Gastrocnemius medialis (tissue), 4 donors: ENCODE measurements at regions not wholly inside any gene's neighbourhood (a gene's known extent, or its start where the extent isn't known, plus 50 kb on each side); places are given as distances from the start of the nearest gene placed in this dataset.

ENCODE experiments used
- ATAC-seq, 2 donors: fragments of 150-250 bp; one replicate each; pipeline ENCODE4 v1.9.1; 2016
- DNase-seq, 2 donors: peaks; one replicate each; pipeline ENCODE4 v3.0.0-alpha.2; 2019
- H3K27ac ChIP-seq, 4 donors: fragments of 200-600 bp; sonication (generic); 1 replicate in 1 of 4; 2 replicates in 3 of 4; pipeline ENCODE4 v1.5.1; 2016 to 2018; ENCODE audit warnings: mild to moderate bottlenecking in 2 of 4, moderate library complexity in 1 of 4
- H3K27me3 ChIP-seq, 3 donors: fragments of 200-600 bp; sonication (generic) in 2 of 3; 1 replicate in 1 of 3; 2 replicates in 2 of 3; pipeline versions ENCODE4 v1.5.1 to v1.6.0; 2016 to 2019; ENCODE audit warnings: mild to moderate bottlenecking in 1 of 3, moderate library complexity in 1 of 3
- H3K36me3 ChIP-seq, 2 donors: fragments of 200-600 bp; sonication (generic) in 1 of 2; one replicate each; pipeline ENCODE4 v1.5.1; 2017 to 2018
- H3K4me1 ChIP-seq, 2 donors: fragments of 200-600 bp; sonication (generic) in 1 of 2; one replicate each; pipeline ENCODE4 v1.5.1; 2016 to 2017; ENCODE audit warnings: mild to moderate bottlenecking in 2 of 2
- H3K4me3 ChIP-seq, 4 donors: fragments of 200-600 bp; sonication (generic) in 3 of 4; 1 replicate in 1 of 4; 2 replicates in 3 of 4; pipeline ENCODE4 v1.5.1; 2016 to 2019; ENCODE audit warnings: mild to moderate bottlenecking in 2 of 4
- H3K9me3 ChIP-seq, 3 donors: fragments of 200-600 bp; sonication (generic) in 2 of 3; 1 replicate in 1 of 3; 2 replicates in 2 of 3; pipeline ENCODE4 v1.5.1; 2016 to 2019
- POLR2A ChIP-seq, 2 donors: fragments of 450-650 bp; IDR thresholded peaks; one replicate each; pipeline ENCODE4 v1.6.1; 2017; ENCODE audit warnings: antibody characterized with exemption in 2 of 2, mild to moderate bottlenecking in 2 of 2, moderate library complexity in 2 of 2
- in situ Hi-C, 4 donors: fragments of 200-750 bp; cut with MboI; loops; one replicate each; pipeline versions ENCODE4 v1.15.0 to v1.8.0; 2017; ENCODE audit warnings: low sequenced_read_pairs in 4 of 4
- intact Hi-C: fragments of 100-400 bp; cut with DNase I; formaldehyde crosslinking; loops from one replicate; pipeline ENCODE4 v1.15.1; 2023; ENCODE audit warnings: low total_unique reads
- TF ChIP-seq, protein P1 (sequence below), 5 experiments: fragments of 450-650 bp in 3 of 5; fragments of 200-600 bp in 2 of 5; sonication (generic) in 2 of 5; IDR thresholded peaks in 4 of 5; conservative IDR thresholded peaks in 1 of 5; 1 replicate in 4 of 5; 2 replicates in 1 of 5; pipeline ENCODE4 v1.5.1; 2016 to 2019; ENCODE audit warnings: antibody characterized with exemption in 5 of 5, mild to moderate bottlenecking in 3 of 5, moderate library complexity in 3 of 5

DNA sequence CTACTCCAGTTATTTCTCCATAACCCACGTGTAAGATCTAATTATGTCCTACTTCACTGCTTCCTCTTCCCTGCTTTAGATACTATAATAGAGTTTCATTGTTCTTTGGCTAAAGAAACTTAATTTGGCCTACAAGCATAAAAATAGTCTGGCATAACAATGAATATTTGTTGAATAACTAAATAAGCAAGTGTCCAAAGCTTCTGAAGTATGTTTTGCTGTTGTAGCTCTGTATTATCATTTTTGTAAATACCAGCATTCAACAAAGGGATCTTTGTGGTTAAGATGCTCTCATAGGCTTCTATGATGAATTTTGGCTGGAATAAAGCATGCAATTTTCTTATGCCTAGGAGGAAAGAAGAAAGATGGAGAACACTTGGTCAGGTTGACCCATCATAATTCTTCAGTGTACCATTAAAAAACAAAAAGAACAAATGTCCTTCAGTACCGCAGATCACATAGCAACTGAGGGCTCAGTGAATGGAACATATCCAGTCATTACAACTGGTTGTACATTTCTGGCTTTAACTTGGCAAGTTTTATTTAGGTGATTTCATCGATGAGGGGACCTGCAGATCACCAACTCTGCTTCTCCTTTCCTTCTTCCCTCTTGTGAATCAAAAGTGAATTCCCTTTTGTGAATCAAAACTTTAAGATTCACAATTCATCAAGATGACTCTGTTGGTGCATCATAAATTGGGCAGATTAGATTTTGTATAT is 465.9 kb upstream of the TGFBR2 start:
- H3K4me1 ChIP-seq, result peaks cover 0 to 5% of the 10 kb centered on the region in 2 donors
- no peak for ATAC-seq
- no peaks in the 10 kb centered on the region for H3K36me3 ChIP-seq
- TF ChIP-seq, protein P1, sequence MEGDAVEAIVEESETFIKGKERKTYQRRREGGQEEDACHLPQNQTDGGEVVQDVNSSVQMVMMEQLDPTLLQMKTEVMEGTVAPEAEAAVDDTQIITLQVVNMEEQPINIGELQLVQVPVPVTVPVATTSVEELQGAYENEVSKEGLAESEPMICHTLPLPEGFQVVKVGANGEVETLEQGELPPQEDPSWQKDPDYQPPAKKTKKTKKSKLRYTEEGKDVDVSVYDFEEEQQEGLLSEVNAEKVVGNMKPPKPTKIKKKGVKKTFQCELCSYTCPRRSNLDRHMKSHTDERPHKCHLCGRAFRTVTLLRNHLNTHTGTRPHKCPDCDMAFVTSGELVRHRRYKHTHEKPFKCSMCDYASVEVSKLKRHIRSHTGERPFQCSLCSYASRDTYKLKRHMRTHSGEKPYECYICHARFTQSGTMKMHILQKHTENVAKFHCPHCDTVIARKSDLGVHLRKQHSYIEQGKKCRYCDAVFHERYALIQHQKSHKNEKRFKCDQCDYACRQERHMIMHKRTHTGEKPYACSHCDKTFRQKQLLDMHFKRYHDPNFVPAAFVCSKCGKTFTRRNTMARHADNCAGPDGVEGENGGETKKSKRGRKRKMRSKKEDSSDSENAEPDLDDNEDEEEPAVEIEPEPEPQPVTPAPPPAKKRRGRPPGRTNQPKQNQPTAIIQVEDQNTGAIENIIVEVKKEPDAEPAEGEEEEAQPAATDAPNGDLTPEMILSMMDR (IDR thresholded peaks at IDR 0.05 in 4 of 5, conservative IDR thresholded peaks at IDR 0.05 in 1 of 5), result no peak
- TF ChIP-seq POLR2A (IDR thresholded peaks at IDR 0.05), result no peak
- H3K27ac ChIP-seq, result no peak overlapping the region
- intact Hi-C loops (no loop called here), in situ Hi-C loops (no loop called here)
- H3K27me3 ChIP-seq, result no peaks in the 10 kb centered on the region
- H3K9me3 ChIP-seq, result no peaks in the 10 kb centered on the region
- DNase-seq, result no peak
- no peak overlapping the region for H3K4me3 ChIP-seq

DNA sequence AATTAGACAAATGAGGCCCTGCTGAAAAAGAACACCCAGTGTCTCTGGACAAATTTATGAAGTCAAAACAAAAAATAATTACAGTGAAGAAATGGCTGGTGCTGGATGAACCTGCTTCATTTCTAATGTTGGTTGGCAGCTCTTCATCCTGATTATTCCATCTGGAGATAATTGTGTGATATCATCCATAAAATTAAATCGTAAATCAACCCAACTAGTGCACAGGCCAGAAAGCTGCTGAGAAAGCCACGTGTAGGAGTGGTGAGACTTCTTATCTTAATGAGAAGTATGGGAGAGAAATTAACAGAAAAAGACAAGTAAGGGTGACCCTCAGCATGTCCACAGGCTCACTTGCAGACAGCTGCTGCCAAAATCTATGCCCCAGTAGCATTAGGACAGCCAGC is 465.2 kb upstream of the TGFBR2 start:
- TF ChIP-seq, protein P1 (IDR thresholded peaks at IDR 0.05 in 4 of 5, conservative IDR thresholded peaks at IDR 0.05 in 1 of 5), result no peak
- no peak for TF ChIP-seq POLR2A (IDR thresholded peaks at IDR 0.05)
- H3K9me3 ChIP-seq, result no peaks in the 10 kb centered on the region
- intact Hi-C loops (no loop called here), in situ Hi-C loops (no loop called here)
- DNase-seq (no peak), ATAC-seq (no peak)
- no peak overlapping the region for H3K4me3 ChIP-seq
- peaks cover 0 to 5% of the 10 kb centered on the region in 2 donors for H3K4me1 ChIP-seq
- H3K36me3 ChIP-seq, result no peaks in the 10 kb centered on the region
- H3K27ac ChIP-seq, result no peak overlapping the region
- no peaks in the 10 kb centered on the region for H3K27me3 ChIP-seq

DNA sequence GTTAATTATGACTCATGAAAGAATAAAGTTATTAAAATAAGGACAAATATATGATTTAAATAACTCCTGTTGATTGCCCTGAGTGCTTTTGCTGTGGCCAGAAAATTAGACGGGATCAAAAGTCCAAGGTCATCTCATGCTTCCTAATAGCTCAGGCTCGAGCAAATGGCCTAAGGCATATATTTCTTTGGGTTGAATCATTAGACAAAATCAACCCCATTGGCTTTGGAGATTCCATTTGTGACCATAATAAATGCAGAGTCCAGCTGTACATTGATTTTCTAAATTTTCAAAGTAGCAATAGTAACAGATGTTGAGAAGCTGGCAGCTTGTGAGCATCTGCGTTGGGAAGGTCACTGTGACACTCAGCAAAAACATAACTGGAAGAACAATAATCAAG is 464.5 kb upstream of the TGFBR2 start:
- intact Hi-C loops, result no loop called here
- no peak overlapping the region for H3K4me3 ChIP-seq
- no peaks in the 10 kb centered on the region for H3K9me3 ChIP-seq
- H3K36me3 ChIP-seq, result no peaks in the 10 kb centered on the region
- no peak for DNase-seq
- no peaks in the 10 kb centered on the region for H3K27me3 ChIP-seq
- in situ Hi-C loops, result no loop called here
- TF ChIP-seq POLR2A (IDR thresholded peaks at IDR 0.05), result no peak
- TF ChIP-seq, protein P1 (IDR thresholded peaks at IDR 0.05 in 4 of 5, conservative IDR thresholded peaks at IDR 0.05 in 1 of 5), result no peak
- no peak overlapping the region for H3K27ac ChIP-seq
- H3K4me1 ChIP-seq, result peaks cover 0 to 5% of the 10 kb centered on the region in 2 donors
- ATAC-seq, result no peak

DNA sequence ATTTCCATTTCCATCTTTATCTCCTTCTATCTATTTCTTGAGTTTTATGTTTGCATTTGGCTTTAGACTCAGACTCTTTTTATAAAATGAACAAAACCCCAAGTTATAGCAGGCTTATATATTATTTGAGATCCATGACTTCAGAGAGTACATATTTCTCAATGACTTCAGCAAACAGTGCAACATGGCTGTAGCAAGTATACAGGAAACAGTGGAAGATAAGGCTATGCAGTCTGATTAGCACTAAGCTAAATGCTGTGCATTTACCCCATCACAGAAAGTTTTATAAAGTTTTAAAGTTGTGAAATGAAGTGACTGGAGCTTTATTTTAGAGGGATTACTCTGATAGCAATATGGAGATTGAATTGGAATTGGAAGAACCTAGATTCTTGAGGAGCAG is 463.5 kb upstream of the TGFBR2 start:
- Histone ChIP-seq H3K36me3 (no peaks in the 10 kb centered on the region), H3K27ac (no peak overlapping the region), H3K27me3 (no peaks in the 10 kb centered on the region), H3K4me1 (peaks cover 0 to 5% of the 10 kb centered on the region in 2 donors), H3K9me3 (no peaks in the 10 kb centered on the region), H3K4me3 (no peak overlapping the region)
- DNase-seq, result no peak
- no peak for ATAC-seq
- in situ Hi-C loops (no loop called here), intact Hi-C loops (no loop called here)
- TF ChIP-seq, protein P1 (IDR thresholded peaks at IDR 0.05 in 4 of 5, conservative IDR thresholded peaks at IDR 0.05 in 1 of 5), result no peak
- TF ChIP-seq POLR2A (IDR thresholded peaks at IDR 0.05), result no peak

DNA sequence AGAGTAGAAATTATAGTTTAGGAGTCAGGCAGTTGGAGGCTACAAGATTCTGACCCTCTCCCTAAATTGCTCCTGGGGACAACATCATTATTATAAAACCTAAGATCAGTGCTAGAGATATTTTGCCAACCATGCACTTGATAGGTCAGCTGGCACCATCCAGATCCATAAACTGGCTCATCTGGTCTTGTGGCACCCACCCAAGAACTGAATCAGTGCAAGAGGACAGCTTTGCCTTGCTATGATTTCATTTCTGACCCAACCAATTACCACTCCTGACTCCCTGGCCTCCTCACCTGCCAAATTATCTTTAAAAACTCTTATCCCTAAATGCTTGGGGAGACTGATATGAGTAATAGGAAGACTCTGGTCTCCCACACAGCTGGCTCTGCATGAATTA is 461.1 kb upstream of the TGFBR2 start:
- no peak for DNase-seq

More for the DNA sequence above, 461.1 kb upstream of the TGFBR2 start:
- no peaks in the 10 kb centered on the region for H3K27me3 ChIP-seq
- H3K36me3 ChIP-seq, result no peaks in the 10 kb centered on the region
- no peak for ATAC-seq
- no peak overlapping the region for H3K27ac ChIP-seq
- intact Hi-C loops, result no loop called here
- peaks cover 0 to 5% of the 10 kb centered on the region in 2 donors for H3K4me1 ChIP-seq
- no peak overlapping the region for H3K4me3 ChIP-seq
- no peak for TF ChIP-seq POLR2A (IDR thresholded peaks at IDR 0.05)
- TF ChIP-seq, protein P1 (IDR thresholded peaks at IDR 0.05 in 4 of 5, conservative IDR thresholded peaks at IDR 0.05 in 1 of 5), result no peak
- no peaks in the 10 kb centered on the region for H3K9me3 ChIP-seq
- in situ Hi-C loops, result no loop called here
